HUES48 (cell line): ENCODE measurements at regions not wholly inside any gene's neighbourhood (a gene's known extent, or its start where the extent isn't known, plus 50 kb on each side); places are given as distances from the start of the nearest gene placed in this dataset.
A peak's percentile ranks its signal among the peaks of the same experiment; 100 is the strongest.

Experiments
- H3K27ac ChIP-seq: one replicate; pipeline ENCODE4 v1.7.0; 2013; ENCODE audit warnings: low read depth, low read length, inconsistent platforms
- H3K27me3 ChIP-seq: 2 replicates; pipeline ENCODE4 v1.6.1; 2013; ENCODE audit warnings: mild to moderate bottlenecking, low read length; ENCODE audit not compliant: control insufficient read depth, insufficient read depth
- H3K36me3 ChIP-seq: 2 replicates; pipeline ENCODE4 v1.6.1; 2013; ENCODE audit warnings: low read length; ENCODE audit not compliant: control insufficient read depth, insufficient read depth
- H3K4me1 ChIP-seq: 2 replicates; pipeline ENCODE4 v1.6.1; 2013; ENCODE audit warnings: mild to moderate bottlenecking, low read length; ENCODE audit not compliant: control insufficient read depth, insufficient read depth
- H3K4me3 ChIP-seq: 2 replicates; pipeline ENCODE4 v1.5.1; 2013; ENCODE audit warnings: mild to moderate bottlenecking, low read depth, low read length
- H3K9ac ChIP-seq: 2 replicates; pipeline ENCODE4 v1.6.1; 2013; ENCODE audit warnings: mild to moderate bottlenecking, low read depth, low read length, moderate library complexity
- H3K9me3 ChIP-seq: 2 replicates; pipeline ENCODE4 v1.6.1; 2013; ENCODE audit warnings: low read length; ENCODE audit not compliant: control insufficient read depth, insufficient read depth

GRCh38 chr2:122955776-122956175 is 1069.3 kb upstream of the CNTNAP5 start:
- no peak overlapping the region for H3K9ac ChIP-seq
- H3K4me1 ChIP-seq = peaks cover 2% of the 10 kb centered on the region
- H3K27me3 ChIP-seq = no peaks in the 10 kb centered on the region
- no peak overlapping the region for H3K27ac ChIP-seq
- no peaks in the 10 kb centered on the region for H3K9me3 ChIP-seq
- no peaks in the 10 kb centered on the region for H3K36me3 ChIP-seq
- H3K4me3 ChIP-seq = no peak overlapping the region

- no peaks in the 10 kb centered on the region for H3K27me3 ChIP-seq
- H3K36me3 ChIP-seq = no peaks in the 10 kb centered on the region
- H3K27ac ChIP-seq = no peak overlapping the region
- no peak overlapping the region for H3K4me3 ChIP-seq
- peaks cover 9% of the 10 kb centered on the region for H3K4me1 ChIP-seq
- no peaks in the 10 kb centered on the region for H3K9me3 ChIP-seq
- no peak overlapping the region for H3K9ac ChIP-seq
Measured at GRCh38 chr2:122960759-122961641, 1064.1 kb upstream of the CNTNAP5 start.

GRCh38 chr2:122966461-122966860 is 1058.6 kb upstream of the CNTNAP5 start:
- H3K36me3 ChIP-seq = no peaks in the 10 kb centered on the region
- H3K27me3 ChIP-seq = no peaks in the 10 kb centered on the region
- no peak overlapping the region for H3K9ac ChIP-seq
- H3K4me3 ChIP-seq = no peak overlapping the region
- H3K27ac ChIP-seq = no peak overlapping the region
- H3K9me3 ChIP-seq = no peaks in the 10 kb centered on the region
- no peaks in the 10 kb centered on the region; the same call in 1 of the 2 replicates for H3K4me1 ChIP-seq

GRCh38 chr2:122977580-122977979 is 1047.5 kb upstream of the CNTNAP5 start:
- Histone ChIP-seq H3K4me3 (no peak overlapping the region), H3K27me3 (no peaks in the 10 kb centered on the region), H3K9ac (no peak overlapping the region), H3K4me1 (no peaks in the 10 kb centered on the region), H3K27ac (no peak overlapping the region), H3K36me3 (no peaks in the 10 kb centered on the region), H3K9me3 (no peaks in the 10 kb centered on the region)

- Histone ChIP-seq H3K36me3 (no peaks in the 10 kb centered on the region), H3K27me3 (no peaks in the 10 kb centered on the region), H3K9me3 (no peaks in the 10 kb centered on the region), H3K4me3 (no peak overlapping the region), H3K4me1 (no peaks in the 10 kb centered on the region), H3K9ac (no peak overlapping the region), H3K27ac (no peak overlapping the region)
Measured at GRCh38 chr2:122980671-122981070, 1044.4 kb upstream of the CNTNAP5 start.

- H3K9ac ChIP-seq = no peak overlapping the region
- no peaks in the 10 kb centered on the region for H3K36me3 ChIP-seq
- H3K27ac ChIP-seq = no peak overlapping the region
- H3K9me3 ChIP-seq = no peaks in the 10 kb centered on the region
- 0 out of 2 replicates have a peak, but pooled peaks cover 4% of the 10 kb centered on the region for H3K4me1 ChIP-seq
- H3K4me3 ChIP-seq = no peak overlapping the region
- no peaks in the 10 kb centered on the region for H3K27me3 ChIP-seq
Measured at GRCh38 chr2:122982936-122983335, 1042.2 kb upstream of the CNTNAP5 start.

- H3K9me3 ChIP-seq = peaks cover 6% of the 10 kb centered on the region
- H3K27me3 ChIP-seq = no peaks in the 10 kb centered on the region
- H3K4me1 ChIP-seq = 0 out of 2 replicates have a peak, but pooled peaks cover 4% of the 10 kb centered on the region
- no peak overlapping the region for H3K4me3 ChIP-seq
- no peak overlapping the region for H3K27ac ChIP-seq
- H3K9ac ChIP-seq = no peak overlapping the region
- no peaks in the 10 kb centered on the region for H3K36me3 ChIP-seq
Measured at GRCh38 chr2:122988395-122989221, 1036.5 kb upstream of the CNTNAP5 start.

- Histone ChIP-seq H3K27me3 (no peaks in the 10 kb centered on the region), H3K36me3 (no peaks in the 10 kb centered on the region), H3K9me3 (peaks cover 11% of the 10 kb centered on the region), H3K4me1 (no peaks in the 10 kb centered on the region), H3K27ac (no peak overlapping the region), H3K4me3 (no peak overlapping the region), H3K9ac (no peak overlapping the region)
Measured at GRCh38 chr2:122993592-122993991, 1031.5 kb upstream of the CNTNAP5 start.

GRCh38 chr2:122999258-122999657 is 1025.8 kb upstream of the CNTNAP5 start:
- H3K36me3 ChIP-seq = no peaks in the 10 kb centered on the region
- no peaks in the 10 kb centered on the region for H3K27me3 ChIP-seq
- no peak overlapping the region for H3K4me3 ChIP-seq
- no peaks in the 10 kb centered on the region for H3K9me3 ChIP-seq
- H3K27ac ChIP-seq = peak overlapping the region; percentile 88
- peaks cover 35% of the 10 kb centered on the region for H3K4me1 ChIP-seq
- H3K9ac ChIP-seq = no peak overlapping the region

- Histone ChIP-seq H3K27me3 (no peaks in the 10 kb centered on the region), H3K27ac (peak overlapping the region; percentile 88), H3K9me3 (no peaks in the 10 kb centered on the region), H3K4me3 (peak overlapping the region; percentile 38; the same call in 1 of the 2 replicates), H3K36me3 (no peaks in the 10 kb centered on the region), H3K9ac (no peak overlapping the region), H3K4me1 (peaks cover 35% of the 10 kb centered on the region)
Measured at GRCh38 chr2:122999821-123000220, 1025.3 kb upstream of the CNTNAP5 start.
